ENCODE measurements at regions not wholly inside any gene's neighbourhood (a gene's known extent, or its start where the extent isn't known, plus 50 kb on each side); places are given as distances from the start of the nearest gene placed in this dataset.

DNA sequence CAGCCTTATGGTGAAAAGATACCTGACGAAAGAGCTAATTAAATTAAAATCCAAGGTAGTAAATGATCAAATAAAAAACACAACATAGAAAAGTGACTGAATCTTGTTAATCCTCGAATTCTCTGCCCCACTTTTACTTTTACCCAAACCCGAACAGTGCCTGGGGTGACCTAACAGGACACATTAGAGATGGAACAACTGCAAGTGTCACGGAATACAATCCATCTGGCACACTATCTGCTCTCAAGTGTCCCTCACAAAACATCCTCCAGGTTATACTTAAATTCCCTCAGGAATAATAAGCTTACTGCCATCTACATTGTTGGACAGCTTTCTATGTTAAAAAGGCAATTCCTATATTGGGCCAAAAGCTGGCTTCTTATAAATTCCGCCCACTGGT is 236.3 kb upstream of the SLC14A2 start:
- TF ChIP-seq TCF7L2 (IDR thresholded peaks at IDR 0.05; ENCODE audit: borderline replicate concordance, low read depth, low read length) (no peak), ZNF404 (tag by site-specific recombination; IDR thresholded peaks at IDR 0.05) (no peak), CTCF (tag by site-specific recombination; IDR thresholded peaks at IDR 0.05) (no peak), HOXA7 (CRISPR knock-in tag; IDR thresholded peaks at IDR 0.05; ENCODE audit: borderline replicate concordance) (no peak), ZFP3 (tag by site-specific recombination; IDR thresholded peaks at IDR 0.05; ENCODE audit: low read depth) (no peak), ZNF155 (tag by site-specific recombination; IDR thresholded peaks at IDR 0.05) (no peak), ZNF768 (tag by site-specific recombination; IDR thresholded peaks at IDR 0.05) (no peak), GLIS1 (tag by site-specific recombination; IDR thresholded peaks at IDR 0.05) (no peak), SALL2 (tag by site-specific recombination; IDR thresholded peaks at IDR 0.05; ENCODE audit: borderline replicate concordance) (no peak), ZNF366 (tag by site-specific recombination; conservative IDR thresholded peaks at IDR 0.05) (no peak)
- TF ChIP-seq, protein P1, sequence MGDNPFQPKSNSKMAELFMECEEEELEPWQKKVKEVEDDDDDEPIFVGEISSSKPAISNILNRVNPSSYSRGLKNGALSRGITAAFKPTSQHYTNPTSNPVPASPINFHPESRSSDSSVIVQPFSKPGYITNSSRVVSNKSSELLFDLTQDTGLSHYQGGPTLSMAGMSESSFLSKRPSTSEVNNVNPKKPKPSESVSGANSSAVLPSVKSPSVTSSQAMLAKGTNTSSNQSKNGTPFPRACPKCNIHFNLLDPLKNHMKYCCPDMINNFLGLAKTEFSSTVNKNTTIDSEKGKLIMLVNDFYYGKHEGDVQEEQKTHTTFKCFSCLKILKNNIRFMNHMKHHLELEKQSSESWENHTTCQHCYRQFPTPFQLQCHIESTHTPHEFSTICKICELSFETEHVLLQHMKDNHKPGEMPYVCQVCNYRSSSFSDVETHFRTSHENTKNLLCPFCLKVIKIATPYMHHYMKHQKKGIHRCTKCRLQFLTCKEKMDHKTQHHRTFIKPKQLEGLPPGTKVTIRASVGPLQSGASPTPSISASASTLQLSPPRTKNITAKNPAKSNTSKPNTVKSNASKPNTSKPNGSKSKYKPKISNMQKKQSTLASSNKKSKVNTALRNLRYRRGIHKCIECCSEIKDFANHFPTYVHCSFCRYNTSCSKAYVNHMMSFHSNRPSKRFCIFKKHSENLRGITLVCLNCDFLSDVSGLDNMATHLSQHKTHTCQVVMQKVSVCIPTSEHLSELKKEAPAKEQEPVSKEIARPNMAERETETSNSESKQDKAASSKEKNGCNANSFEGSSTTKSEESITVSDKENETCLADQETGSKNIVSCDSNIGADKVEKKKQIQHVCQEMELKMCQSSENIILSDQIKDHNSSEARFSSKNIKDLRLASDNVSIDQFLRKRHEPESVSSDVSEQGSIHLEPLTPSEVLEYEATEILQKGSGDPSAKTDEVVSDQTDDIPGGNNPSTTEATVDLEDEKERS (tag by site-specific recombination; IDR thresholded peaks at IDR 0.05): no peak

All from HEK293 (cell line).